Astrocyte (in vitro differentiated cells and primary cell): ENCODE measurements at regions not wholly inside any gene's neighbourhood (a gene's known extent, or its start where the extent isn't known, plus 50 kb on each side); places are given as distances from the start of the nearest gene placed in this dataset.
A peak's percentile ranks its signal among the peaks of the same experiment; 100 is the strongest.

Experiments
- DNase-seq: peaks from one replicate; pipeline ENCODE4 v3.0.0-alpha.2; 2010; ENCODE audit warnings: low read depth
- FAIRE-seq: peaks from 2 replicates; lab custom pipeline; 2011; peaks lifted over from hg19 to GRCh38; lab: Jason Lieb, UNC
- H2AFZ ChIP-seq: 2 replicates; pipeline ENCODE4 v1.6.0; 2012; ENCODE audit warnings: low read depth, low read length, inconsistent platforms
- H3K27ac ChIP-seq: 2 replicates; pipeline ENCODE4 v1.5.1; 2011; ENCODE audit warnings: low read depth, low read length, inconsistent platforms
- H3K27me3 ChIP-seq: 2 replicates; pipeline ENCODE4 v1.6.0; 2011; ENCODE audit warnings: low read length, inconsistent platforms; ENCODE audit not compliant: insufficient read depth
- H3K36me3 ChIP-seq: 2 replicates; pipeline ENCODE4 v1.5.1; 2011; ENCODE audit warnings: low read length, inconsistent platforms; ENCODE audit not compliant: insufficient read depth
- H3K4me1 ChIP-seq: 2 replicates; pipeline ENCODE4 v1.5.1; 2011; ENCODE audit warnings: low read length, inconsistent platforms; ENCODE audit not compliant: insufficient read depth
- H3K4me2 ChIP-seq: 2 replicates; pipeline ENCODE4 v1.6.0; 2012; ENCODE audit warnings: low read length, inconsistent platforms
- H3K4me3 ChIP-seq: 2 replicates; pipeline ENCODE4 v1.5.1; 2011; ENCODE audit warnings: low read depth, mild to moderate bottlenecking, low read length, inconsistent platforms; ENCODE audit not compliant: insufficient read depth
- H3K79me2 ChIP-seq: 2 replicates; pipeline ENCODE4 v1.6.0; 2012; ENCODE audit warnings: mild to moderate bottlenecking, low read length, inconsistent platforms; ENCODE audit not compliant: insufficient read depth
- H3K9ac ChIP-seq: 2 replicates; pipeline ENCODE4 v1.6.0; 2012; ENCODE audit warnings: mild to moderate bottlenecking, low read length, inconsistent platforms
- H3K9me3 ChIP-seq: 2 replicates; pipeline ENCODE4 v1.5.1; 2012; ENCODE audit warnings: low read depth, mild to moderate bottlenecking, low read length, inconsistent platforms; ENCODE audit not compliant: insufficient read depth
- H4K20me1 ChIP-seq: 2 replicates; pipeline ENCODE4 v1.6.0; 2012; ENCODE audit warnings: low read length, inconsistent platforms; ENCODE audit not compliant: insufficient read depth
- H3K27ac Mint-ChIP-seq: one replicate; pipeline ENCODE4 v1.8.0; 2021; ENCODE audit warnings: mild to moderate bottlenecking, mixed read lengths; ENCODE audit not compliant: unreplicated experiment
- H3K27me3 Mint-ChIP-seq: one replicate; pipeline ENCODE4 v1.8.0; 2021; ENCODE audit warnings: low read depth, mixed read lengths; ENCODE audit not compliant: unreplicated experiment
- H3K36me3 Mint-ChIP-seq: one replicate; pipeline ENCODE4 v1.8.0; 2021; ENCODE audit warnings: low read depth, mixed read lengths; ENCODE audit not compliant: unreplicated experiment
- H3K4me1 Mint-ChIP-seq: one replicate; pipeline ENCODE4 v1.8.0; 2021; ENCODE audit warnings: low read depth, mixed read lengths; ENCODE audit not compliant: unreplicated experiment
- H3K4me3 Mint-ChIP-seq: one replicate; pipeline ENCODE4 v1.8.0; 2021; ENCODE audit warnings: mild to moderate bottlenecking, moderate library complexity, mixed read lengths; ENCODE audit not compliant: unreplicated experiment
- H3K9me3 Mint-ChIP-seq: one replicate; pipeline ENCODE4 v1.8.0; 2021; ENCODE audit warnings: mild to moderate bottlenecking, mixed read lengths; ENCODE audit not compliant: unreplicated experiment
- EZH2 ChIP-seq: IDR thresholded peaks from 2 replicates; pipeline ENCODE4 v1.6.1; 2012; ENCODE audit warnings: mild to moderate bottlenecking, low read length, inconsistent platforms; ENCODE audit not compliant: insufficient read depth
- TF ChIP-seq, protein P1 (sequence below): IDR thresholded peaks from 2 replicates; pipeline ENCODE4 v1.5.1; 2011; ENCODE audit warnings: low read depth, mild to moderate bottlenecking, inconsistent platforms, low read length, moderate library complexity; ENCODE audit not compliant: insufficient read depth

DNA sequence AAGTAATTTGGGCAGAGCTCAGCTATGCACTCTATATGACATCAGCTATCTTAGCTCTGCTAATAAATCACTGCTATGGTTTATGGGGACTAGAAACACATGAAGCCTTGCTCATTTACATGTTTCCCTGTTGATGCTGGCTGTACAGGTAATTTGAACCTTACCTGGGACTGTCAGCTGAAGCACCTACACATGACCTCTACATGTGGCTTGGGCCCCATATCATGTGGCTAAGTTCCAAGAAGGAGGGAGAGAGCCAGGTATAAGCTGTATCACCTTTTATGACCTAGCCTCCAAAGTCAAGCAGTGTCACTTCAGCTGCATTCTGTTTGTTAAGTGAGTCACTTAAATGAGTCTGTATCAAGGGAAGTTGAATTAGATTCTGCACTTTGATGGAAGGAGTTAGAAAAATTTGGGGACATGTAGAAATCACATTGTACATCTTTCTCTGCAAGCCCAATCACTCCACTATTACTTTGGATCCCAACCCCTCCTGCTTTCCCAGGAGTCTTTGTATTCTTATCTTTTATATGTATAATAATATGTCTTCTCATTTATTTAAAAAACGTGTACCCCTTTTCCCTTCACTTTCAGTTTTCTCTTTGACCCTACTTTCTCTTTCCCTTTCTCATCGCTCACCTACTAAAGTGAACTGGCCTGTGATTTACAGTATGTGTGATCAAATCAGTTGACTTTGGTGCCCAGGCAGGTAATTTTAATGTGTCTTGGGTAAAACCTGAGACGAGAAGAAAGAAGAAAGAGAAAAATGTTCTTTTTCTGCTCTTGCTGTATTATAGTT, 53.4 kb upstream of the PRKACB start:
- H3K27ac Mint-ChIP-seq: peak overlapping the region; percentile 70
- Histone ChIP-seq H3K9me3 (no peaks in the 10 kb centered on the region), H3K4me2 (no peak overlapping the region), H3K4me1 (peaks cover 15% of the 10 kb centered on the region), H3K36me3 (no peaks in the 10 kb centered on the region), H3K27me3 (no peaks in the 10 kb centered on the region), H3K79me2 (peaks cover 13% of the 10 kb centered on the region), H4K20me1 (peaks cover 8% of the 10 kb centered on the region), H3K4me3 (no peak overlapping the region), H3K9ac (no peak overlapping the region), H2AFZ (no peak overlapping the region), H3K27ac (no peak overlapping the region)
- H3K27me3 Mint-ChIP-seq: no peaks in the 10 kb centered on the region
- peaks cover 30% of the 10 kb centered on the region for H3K4me1 Mint-ChIP-seq
- DNase-seq (peak; percentile 5), FAIRE-seq (no peak)
- H3K4me3 Mint-ChIP-seq: no peak overlapping the region
- H3K9me3 Mint-ChIP-seq: no peaks in the 10 kb centered on the region
- H3K36me3 Mint-ChIP-seq: peaks cover 2% of the 10 kb centered on the region
- TF ChIP-seq, protein P1, sequence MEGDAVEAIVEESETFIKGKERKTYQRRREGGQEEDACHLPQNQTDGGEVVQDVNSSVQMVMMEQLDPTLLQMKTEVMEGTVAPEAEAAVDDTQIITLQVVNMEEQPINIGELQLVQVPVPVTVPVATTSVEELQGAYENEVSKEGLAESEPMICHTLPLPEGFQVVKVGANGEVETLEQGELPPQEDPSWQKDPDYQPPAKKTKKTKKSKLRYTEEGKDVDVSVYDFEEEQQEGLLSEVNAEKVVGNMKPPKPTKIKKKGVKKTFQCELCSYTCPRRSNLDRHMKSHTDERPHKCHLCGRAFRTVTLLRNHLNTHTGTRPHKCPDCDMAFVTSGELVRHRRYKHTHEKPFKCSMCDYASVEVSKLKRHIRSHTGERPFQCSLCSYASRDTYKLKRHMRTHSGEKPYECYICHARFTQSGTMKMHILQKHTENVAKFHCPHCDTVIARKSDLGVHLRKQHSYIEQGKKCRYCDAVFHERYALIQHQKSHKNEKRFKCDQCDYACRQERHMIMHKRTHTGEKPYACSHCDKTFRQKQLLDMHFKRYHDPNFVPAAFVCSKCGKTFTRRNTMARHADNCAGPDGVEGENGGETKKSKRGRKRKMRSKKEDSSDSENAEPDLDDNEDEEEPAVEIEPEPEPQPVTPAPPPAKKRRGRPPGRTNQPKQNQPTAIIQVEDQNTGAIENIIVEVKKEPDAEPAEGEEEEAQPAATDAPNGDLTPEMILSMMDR: no peak
- no peak for TF ChIP-seq EZH2

- Mint-ChIP-seq H3K4me3 (peak overlapping the region; percentile 3), H3K27me3 (no peaks in the 10 kb centered on the region), H3K27ac (peak overlapping the region; percentile 70), H3K36me3 (no peaks in the 10 kb centered on the region), H3K4me1 (peaks cover 25% of the 10 kb centered on the region), H3K9me3 (no peaks in the 10 kb centered on the region)
- peak overlapping the region; percentile 13 for H3K4me2 ChIP-seq
- DNase-seq (peak; percentile 14), FAIRE-seq (no peak)
- no peak overlapping the region for H3K27ac ChIP-seq
- TF ChIP-seq, protein P1: no peak
- TF ChIP-seq EZH2: no peak
- H4K20me1 ChIP-seq: peaks cover 8% of the 10 kb centered on the region
- peaks cover 15% of the 10 kb centered on the region for H3K4me1 ChIP-seq
- no peak overlapping the region for H3K9ac ChIP-seq
- H3K27me3 ChIP-seq: no peaks in the 10 kb centered on the region
- H3K36me3 ChIP-seq: no peaks in the 10 kb centered on the region
- H3K4me3 ChIP-seq: no peak overlapping the region
- no peak overlapping the region for H2AFZ ChIP-seq
- H3K79me2 ChIP-seq: peaks cover 14% of the 10 kb centered on the region
- no peaks in the 10 kb centered on the region for H3K9me3 ChIP-seq
Observed at GRCh38 chr1:84089867-84090266, 54.2 kb upstream of the PRKACB start.

- no peaks in the 10 kb centered on the region for H3K36me3 ChIP-seq
- H3K9me3 ChIP-seq: no peaks in the 10 kb centered on the region
- no peaks in the 10 kb centered on the region for H3K27me3 Mint-ChIP-seq
- peak overlapping the region; percentile 13 for H3K4me2 ChIP-seq
- peaks cover 17% of the 10 kb centered on the region for H3K79me2 ChIP-seq
- H3K36me3 Mint-ChIP-seq: no peaks in the 10 kb centered on the region
- peaks cover 15% of the 10 kb centered on the region for H3K4me1 ChIP-seq
- FAIRE-seq (peak; percentile 62), DNase-seq (peak; percentile 48)
- peak overlapping the region; percentile 3 for H3K27ac Mint-ChIP-seq
- H3K27ac ChIP-seq: no peak overlapping the region
- peaks cover 8% of the 10 kb centered on the region for H4K20me1 ChIP-seq
- no peaks in the 10 kb centered on the region for H3K9me3 Mint-ChIP-seq
- H2AFZ ChIP-seq: no peak overlapping the region
- no peak overlapping the region for H3K4me3 ChIP-seq
- TF ChIP-seq, protein P1: no peak
- TF ChIP-seq EZH2: no peak
- no peaks in the 10 kb centered on the region for H3K27me3 ChIP-seq
- H3K4me3 Mint-ChIP-seq: peak overlapping the region; percentile 3
- H3K4me1 Mint-ChIP-seq: peaks cover 25% of the 10 kb centered on the region
- H3K9ac ChIP-seq: no peak overlapping the region
Observed at GRCh38 chr1:84089465-84089864, 54.6 kb upstream of the PRKACB start.
